NCI-H510A treated with DMSO at 0.1 percent for 48 hours (cell line): ENCODE measurements at regions not wholly inside any gene's neighbourhood (a gene's known extent, or its start where the extent isn't known, plus 50 kb on each side); places are given as distances from the start of the nearest gene placed in this dataset.

ENCODE experiments used
- DNase-seq: peaks from one replicate; lab custom pipeline; 2025; lab: John Stamatoyannopoulos, UW

- DNase-seq: no peak
These were observed 83.6 kb upstream of the TMEM106B start for GRCh38 chr7:12127455-12127854.

GRCh38 chr7:12130609-12131008 lies 80.5 kb upstream of the TMEM106B start:
- DNase-seq: no peak

GRCh38 chr7:12131122-12131521 lies 80.0 kb upstream of the TMEM106B start:
- no peak for DNase-seq

- no peak for DNase-seq
These were observed 77.2 kb upstream of the TMEM106B start for GRCh38 chr7:12133865-12134264.

GRCh38 chr7:12136523-12136922 lies 74.6 kb upstream of the TMEM106B start:
- DNase-seq: no peak

GRCh38 chr7:12137283-12137682 lies 73.8 kb upstream of the TMEM106B start:
- DNase-seq: no peak

GRCh38 chr7:12138421-12138820 lies 72.7 kb upstream of the TMEM106B start:
- DNase-seq: no peak

GRCh38 chr7:12139416-12139815 lies 71.7 kb upstream of the TMEM106B start:
- DNase-seq: no peak

GRCh38 chr7:12146813-12147212 lies 64.3 kb upstream of the TMEM106B start:
- DNase-seq: no peak

GRCh38 chr7:12152196-12152918 lies 58.7 kb upstream of the TMEM106B start:
- no peak for DNase-seq

GRCh38 chr7:12154119-12154518 lies 57.0 kb upstream of the TMEM106B start:
- no peak for DNase-seq

- no peak for DNase-seq
These were observed 53.6 kb upstream of the TMEM106B start for GRCh38 chr7:12157517-12157916.

- DNase-seq: no peak
These were observed 52.6 kb upstream of the TMEM106B start for GRCh38 chr7:12158334-12159060.

GRCh38 chr7:12161146-12161545 lies 49.9 kb upstream of the TMEM106B start:
- no peak for DNase-seq
